ENCODE measurements at regions not wholly inside any gene's neighbourhood (a gene's known extent, or its start where the extent isn't known, plus 50 kb on each side); places are given as distances from the start of the nearest gene placed in this dataset.
"Not testable (repeated sequence)": the region's sequence is repeated elsewhere in the genome, so short reads cannot be mapped to it uniquely, and the experiment has no call there.

DNA sequence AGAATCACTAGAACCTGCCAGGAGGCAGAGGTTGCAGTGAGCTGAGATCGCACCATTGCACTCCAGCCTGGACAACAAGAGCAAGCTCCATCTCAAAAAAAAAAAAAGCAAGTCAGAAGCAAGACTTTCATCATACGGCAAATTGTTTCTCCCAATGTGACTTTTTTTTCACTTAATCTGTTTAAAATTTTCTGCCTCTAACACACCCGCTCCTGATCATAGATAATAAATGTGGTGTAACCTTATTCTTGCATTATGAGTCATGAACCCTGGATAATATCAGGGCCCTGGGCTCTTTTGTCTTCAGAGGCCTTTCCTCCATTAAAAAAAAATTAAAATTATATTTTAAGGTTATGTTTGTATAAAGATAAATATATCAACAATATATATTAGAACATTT is 111.4 kb upstream of the JCAD start:
- DNase-seq (ENCODE audit: low spot score): no peak

GRCh38 chr10:30170146-30170545 is 110.8 kb upstream of the JCAD start:
- no peak for DNase-seq (ENCODE audit: low spot score)

- no peak for DNase-seq (ENCODE audit: low spot score)
Observed at GRCh38 chr10:30169342-30169741, 110.0 kb upstream of the JCAD start.

GRCh38 chr10:30166929-30167328 is 107.5 kb upstream of the JCAD start:
- DNase-seq (ENCODE audit: low spot score): no peak

GRCh38 chr10:30163410-30163809 is 104.0 kb upstream of the JCAD start:
- DNase-seq (ENCODE audit: low spot score): not testable (repeated sequence)

DNA sequence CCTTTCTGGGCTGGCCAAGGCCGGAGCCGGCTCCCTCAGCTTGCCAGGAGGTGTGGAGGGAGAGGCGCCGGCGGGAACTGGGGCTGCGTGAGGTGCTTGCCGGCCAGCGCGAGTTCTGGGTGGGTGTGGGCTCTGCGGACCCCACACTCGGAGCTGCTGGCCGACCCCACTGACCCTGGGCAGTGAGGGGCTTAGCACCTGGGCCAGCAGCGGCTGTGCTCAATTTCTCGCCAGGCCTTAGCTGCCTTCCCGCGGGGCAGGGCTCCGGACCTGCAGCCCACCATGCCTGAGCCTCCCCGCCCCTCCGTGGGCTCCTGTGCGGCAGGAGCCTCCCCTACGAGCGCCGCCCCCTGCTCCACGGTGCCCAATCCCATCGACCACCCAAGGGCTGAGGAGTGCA is 103.4 kb upstream of the JCAD start:
- not testable (repeated sequence) for DNase-seq (ENCODE audit: low spot score)

- no peak for DNase-seq (ENCODE audit: low spot score)
Observed at GRCh38 chr10:30160271-30160982, 101.0 kb upstream of the JCAD start.

DNA sequence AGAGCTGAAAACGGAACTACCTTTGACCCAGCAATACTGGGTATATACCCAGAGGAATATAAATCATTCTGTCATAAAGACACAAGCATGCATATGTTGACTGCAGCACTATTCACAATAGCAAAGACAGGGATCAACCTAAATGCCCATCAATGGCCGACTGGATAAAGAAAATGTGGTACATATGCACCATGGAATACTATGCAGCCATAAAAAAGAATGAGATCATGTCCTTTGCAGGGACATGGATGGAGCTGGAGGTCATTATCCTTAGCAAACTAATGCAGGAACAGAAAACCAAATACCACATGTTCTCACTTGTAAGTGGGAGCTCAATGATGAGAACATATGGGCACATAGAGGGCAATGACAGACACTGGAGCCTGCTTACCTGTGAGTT is 100.2 kb upstream of the JCAD start:
- DNase-seq (ENCODE audit: low spot score): not testable (repeated sequence)

DNA sequence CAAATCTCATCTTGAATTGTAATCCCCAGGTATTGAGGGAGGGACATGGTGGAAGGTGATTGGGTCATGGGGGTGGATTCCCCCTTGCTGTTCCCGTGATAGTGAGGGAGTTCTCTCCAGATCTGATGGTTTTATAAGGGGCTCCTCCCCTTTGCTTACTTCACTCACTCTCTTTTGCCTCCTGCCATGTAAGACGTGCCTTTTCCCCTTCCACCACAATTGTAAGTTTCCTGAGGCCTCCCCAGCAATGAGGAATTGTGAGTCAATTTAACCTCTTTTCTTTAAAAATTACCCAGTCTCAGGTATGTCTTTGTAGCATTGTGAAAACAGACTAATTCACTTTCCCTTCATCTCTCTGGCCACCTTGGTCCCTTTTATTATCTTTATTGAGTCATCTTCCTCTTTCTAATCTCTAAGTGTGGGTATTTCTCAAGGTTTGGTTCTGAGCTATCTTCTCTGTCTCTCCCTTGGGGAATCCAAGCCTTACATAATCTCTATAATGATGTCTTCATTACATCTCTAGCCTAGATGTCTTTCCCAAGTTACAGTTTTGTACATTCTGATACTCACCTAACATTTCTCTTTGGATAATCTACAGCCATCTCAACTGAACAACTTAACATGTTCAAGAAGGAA is 99.1 kb upstream of the JCAD start:
- DNase-seq (ENCODE audit: low spot score): no peak

DNA sequence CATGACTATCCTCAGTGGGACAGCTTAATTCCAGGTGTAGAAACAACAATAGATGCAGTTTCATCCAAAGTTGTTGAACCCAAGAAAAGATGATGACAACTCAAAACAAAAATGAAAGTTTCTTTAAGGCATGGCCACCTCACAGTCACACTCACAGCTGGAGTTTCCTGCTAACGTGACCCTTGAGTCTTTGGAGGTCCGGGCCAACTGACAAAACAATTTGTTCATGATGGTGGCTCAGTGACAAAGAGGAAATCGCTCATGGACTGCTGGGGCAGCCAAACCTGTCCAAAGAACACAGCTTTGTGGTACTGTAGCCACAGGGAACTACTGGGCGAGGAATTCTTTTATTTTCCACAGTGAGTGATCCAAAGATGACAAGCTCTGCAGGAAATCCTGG is 96.0 kb upstream of the JCAD start:
- peak; percentile 3 for DNase-seq (ENCODE audit: low spot score)

DNA sequence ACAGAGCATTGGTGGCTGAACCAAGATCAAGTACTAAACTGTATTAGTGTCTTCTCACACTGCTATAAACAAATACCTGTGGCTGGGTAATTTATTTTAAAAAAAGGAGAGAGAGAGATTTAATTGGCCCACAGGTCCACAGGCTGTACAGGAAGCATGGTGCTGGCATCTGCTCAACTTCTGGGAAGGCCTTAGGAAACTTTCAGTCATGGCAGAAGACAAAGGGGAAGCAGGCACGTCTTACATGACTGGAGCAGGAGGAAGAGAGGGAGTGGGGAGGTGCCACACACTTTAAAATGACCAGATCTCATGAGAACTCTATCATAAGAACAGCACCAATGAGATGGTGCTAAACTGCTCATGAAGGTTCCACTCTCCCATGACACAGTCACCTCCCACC is 95.2 kb upstream of the JCAD start:
- no peak for DNase-seq (ENCODE audit: low spot score)

GRCh38 chr10:30154126-30154525 is 94.7 kb upstream of the JCAD start:
- no peak for DNase-seq (ENCODE audit: low spot score)

DNA sequence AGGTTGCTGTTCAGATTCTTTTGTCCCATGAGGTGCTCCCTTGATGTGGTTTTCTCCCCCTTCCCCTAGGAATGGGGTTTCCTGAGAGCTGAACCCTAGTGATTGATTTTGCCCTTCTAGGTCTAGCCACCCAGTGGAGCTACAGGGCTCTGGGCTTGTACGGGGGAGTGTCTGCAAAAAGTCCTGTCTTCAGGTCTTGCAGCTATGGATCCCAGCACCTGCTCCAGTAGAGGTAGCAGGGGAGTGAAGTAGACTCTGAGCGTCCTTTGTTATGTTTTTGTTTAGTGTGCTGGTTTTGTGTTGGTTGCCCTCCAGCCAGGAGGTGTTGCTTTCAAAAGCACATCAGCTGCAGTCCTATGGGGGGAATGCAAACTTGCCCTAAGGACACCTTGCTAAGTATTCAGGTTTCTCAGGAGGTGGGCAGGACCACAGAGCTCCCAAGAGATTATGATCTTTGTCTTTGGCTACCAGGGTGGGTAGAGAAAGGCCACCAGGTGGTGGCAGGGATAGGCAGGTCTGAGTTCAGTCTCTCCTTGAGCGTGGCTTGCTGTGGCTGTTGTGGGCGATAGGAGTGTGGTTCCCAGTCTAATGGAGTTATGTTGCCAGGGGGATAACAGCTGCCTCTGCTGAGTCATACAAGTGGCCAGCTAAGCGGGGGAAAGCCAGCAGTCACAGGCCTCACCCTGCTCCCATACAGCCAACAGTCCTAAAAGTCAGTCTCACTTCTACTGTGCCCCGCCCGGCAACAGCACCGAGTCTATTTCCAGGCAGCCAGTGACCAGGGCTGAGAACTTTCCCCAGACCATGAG is 92.4 kb upstream of the JCAD start:
- no peak for DNase-seq (ENCODE audit: low spot score)

DNA sequence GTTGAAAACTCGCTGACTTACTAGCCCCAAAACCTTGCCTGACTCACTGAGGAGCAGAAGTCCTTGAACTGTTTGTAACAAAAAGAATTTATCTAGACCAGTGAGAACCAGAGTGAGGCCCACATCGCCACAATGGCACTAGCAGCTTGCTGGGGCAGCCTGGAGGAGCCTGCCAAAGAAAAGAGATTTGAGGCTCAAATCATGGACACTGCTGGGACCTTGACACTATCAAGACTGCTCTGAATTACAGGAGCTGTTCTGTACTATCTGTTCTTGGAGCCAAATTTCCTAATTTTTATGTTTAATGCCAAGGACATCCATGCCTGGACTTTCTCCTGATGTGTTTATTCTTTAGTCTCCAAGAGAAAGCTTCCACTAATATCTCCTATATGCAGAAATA is 82.0 kb upstream of the JCAD start:
- no peak for DNase-seq (ENCODE audit: low spot score)

DNA sequence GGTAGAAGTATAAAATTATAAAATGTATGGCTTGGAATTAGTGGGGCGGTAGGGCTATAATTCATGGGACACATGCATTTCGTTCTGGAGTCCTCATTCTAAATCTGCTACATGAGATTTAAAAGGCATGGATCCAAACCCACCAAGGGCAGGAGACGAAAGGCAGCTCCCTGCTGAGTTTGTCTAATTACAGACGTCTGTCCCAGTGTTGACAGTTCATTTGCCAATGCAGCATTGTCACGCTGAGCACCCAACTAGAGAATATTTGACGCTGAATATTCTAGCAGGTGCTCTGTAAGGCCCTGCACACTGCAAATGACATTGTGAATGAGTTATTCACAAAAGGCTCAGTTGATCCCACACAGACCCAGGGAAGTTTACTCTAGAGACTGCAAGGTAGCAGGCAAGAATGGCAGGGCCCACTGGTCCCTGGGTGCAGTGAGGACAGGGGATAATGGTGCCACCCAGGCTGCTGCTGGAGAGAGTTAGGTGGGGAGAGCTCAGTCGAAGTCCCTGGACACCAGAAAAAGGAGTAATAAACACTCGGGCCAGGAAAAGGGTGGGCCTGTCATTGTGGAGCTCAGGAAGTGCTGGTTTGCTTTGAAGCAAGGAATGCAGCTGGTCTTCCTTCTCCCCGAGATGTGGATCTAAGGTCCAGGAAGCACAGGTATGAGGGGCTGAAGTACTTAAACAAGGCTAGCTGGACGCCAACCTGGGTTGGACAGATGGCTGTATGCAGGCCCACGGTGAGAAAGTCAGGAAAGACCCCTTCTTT is 75.0 kb upstream of the JCAD start:
- no peak for DNase-seq (ENCODE audit: low spot score)

DNA sequence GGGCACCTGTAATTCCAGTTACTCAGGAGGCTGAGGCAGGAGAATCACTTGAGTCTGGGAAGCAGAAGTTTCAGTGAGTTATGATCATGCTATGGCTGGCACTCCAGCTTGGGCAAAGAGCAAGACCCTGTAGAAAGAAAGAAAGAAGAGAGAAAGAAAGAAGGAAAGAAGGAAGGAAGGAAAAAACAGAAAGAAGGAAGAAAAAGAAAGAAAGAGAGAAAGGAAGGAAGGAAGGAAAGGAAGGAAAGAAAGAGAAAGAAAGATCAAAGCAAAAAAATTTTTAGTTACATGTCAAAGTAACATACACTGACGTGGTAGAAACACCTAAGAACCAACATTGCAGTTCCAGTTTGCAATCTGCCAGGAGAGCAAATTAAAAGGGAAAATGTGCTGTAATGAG is 73.8 kb upstream of the JCAD start:
- no peak for DNase-seq (ENCODE audit: low spot score)

- not testable (repeated sequence) for DNase-seq (ENCODE audit: low spot score)
Observed at GRCh38 chr10:30131369-30131768, 72.0 kb upstream of the JCAD start.

DNA sequence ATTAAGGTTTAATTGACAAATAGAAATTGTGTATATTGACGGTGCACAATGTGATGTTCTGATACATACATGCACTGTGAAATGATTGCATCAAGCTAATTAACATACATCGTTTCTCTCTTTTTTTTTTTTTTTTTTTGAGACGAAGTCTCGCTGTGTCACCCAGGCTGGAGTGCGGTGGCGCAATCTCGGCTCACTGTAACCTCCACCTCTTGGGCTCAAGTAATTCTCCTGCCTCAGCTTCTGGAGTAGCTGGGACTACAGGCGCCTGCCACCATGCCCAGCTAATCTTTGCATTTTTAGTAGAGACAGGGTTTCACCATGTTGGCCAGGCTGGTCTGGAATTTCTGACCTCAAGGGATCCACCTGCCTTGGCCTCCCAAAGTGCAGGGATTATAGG is 69.9 kb upstream of the JCAD start:
- not testable (repeated sequence) for DNase-seq (ENCODE audit: low spot score)

DNA sequence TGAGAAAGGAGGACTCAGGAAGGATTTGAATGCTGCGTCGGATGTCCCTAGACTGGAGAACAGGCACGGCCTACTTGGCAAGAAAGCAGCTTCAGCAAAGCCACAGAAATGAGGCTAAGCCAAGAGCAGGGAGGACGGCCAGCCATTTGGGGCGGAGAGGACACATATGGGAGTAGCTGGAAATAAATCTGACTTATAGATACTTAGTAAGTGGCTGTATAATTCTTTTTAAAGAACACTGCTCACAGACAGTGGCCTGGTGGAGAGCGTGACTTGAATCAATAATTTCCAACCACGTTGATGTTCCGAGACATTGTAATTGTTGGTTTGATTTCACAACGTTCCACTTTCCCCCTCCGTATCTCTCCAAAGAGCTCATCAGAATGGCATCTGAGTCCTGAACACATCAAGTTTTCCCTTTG is 67.7 kb upstream of the JCAD start:
- no peak for DNase-seq (ENCODE audit: low spot score)

GRCh38 chr10:30125496-30125895 is 66.1 kb upstream of the JCAD start:
- DNase-seq (ENCODE audit: low spot score): no peak

GRCh38 chr10:30124704-30125103 is 65.3 kb upstream of the JCAD start:
- no peak for DNase-seq (ENCODE audit: low spot score)

DNA sequence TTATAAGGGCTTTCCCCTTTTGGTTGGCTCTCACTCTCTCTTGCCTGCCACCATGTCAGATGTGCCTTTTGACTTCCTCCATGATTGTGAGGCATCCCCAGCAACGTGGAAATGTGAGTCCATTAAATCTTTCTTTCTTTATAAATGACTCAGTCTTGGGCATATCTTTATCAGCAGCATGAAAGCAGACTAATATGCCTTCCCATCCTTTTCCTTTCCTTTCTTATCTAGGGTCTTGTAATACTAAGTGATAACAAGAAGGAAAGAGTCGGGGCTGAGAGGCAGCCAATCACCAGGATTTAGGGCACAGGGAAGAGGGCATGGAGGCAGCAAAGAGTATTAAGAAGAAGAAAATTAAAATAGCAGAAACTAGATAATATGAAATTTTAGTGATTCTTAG is 62.0 kb upstream of the JCAD start:
- no peak for DNase-seq (ENCODE audit: low spot score)
